MM.1S (cell line): ENCODE measurements at regions not wholly inside any gene's neighbourhood (a gene's known extent, or its start where the extent isn't known, plus 50 kb on each side); places are given as distances from the start of the nearest gene placed in this dataset.

Experiments
- CTCF ChIP-seq: fragments of 300-600 bp; sonication (generic); IDR thresholded peaks from 2 replicates; pipeline ENCODE4 v1.5.1; 2016; ENCODE audit warnings: antibody characterized with exemption, low read length, mixed read lengths
- EZH2 ChIP-seq: fragments of 300-600 bp; sonication (generic); optimal IDR thresholded peaks from 2 replicates; pipeline ENCODE3; 2017; ENCODE audit warnings: low read depth, mild to moderate bottlenecking, antibody characterized with exemption, low read length, mixed read lengths
- EZH2phosphoT487 ChIP-seq: fragments of 300-600 bp; sonication (generic); IDR thresholded peaks from 2 replicates; pipeline ENCODE4 v1.6.1; 2018; ENCODE audit warnings: antibody characterized with exemption, low read length

- TF ChIP-seq EZH2 (no peak), CTCF (no peak), EZH2phosphoT487 (no peak)
Observed at GRCh38 chr10:128995676-128996075, 471.4 kb upstream of the MGMT start.
